ENCODE measurements at regions not wholly inside any gene's neighbourhood (a gene's known extent, or its start where the extent isn't known, plus 50 kb on each side); places are given as distances from the start of the nearest gene placed in this dataset.

DNA sequence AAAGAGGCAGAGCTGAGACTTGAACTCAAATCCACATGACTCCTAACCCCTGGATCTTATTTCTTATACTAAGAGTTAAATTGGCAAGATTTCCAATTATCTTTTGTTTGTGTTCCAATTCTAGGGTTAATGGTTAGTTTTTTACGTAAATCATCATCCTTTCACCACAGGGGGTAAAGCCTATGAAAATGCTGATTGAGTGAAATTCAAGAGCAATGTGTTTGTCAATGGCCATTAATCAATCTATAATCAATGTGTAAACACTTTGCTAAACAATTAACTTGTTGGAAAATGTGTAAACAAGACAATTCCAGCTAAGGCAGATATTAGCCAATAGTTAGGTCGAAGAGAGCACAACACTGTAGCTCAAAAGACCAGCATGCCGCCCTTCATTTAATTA is 376.5 kb upstream of the ACVR2A start:
- DNase-seq (ENCODE audit: low read depth): no peak

DNA sequence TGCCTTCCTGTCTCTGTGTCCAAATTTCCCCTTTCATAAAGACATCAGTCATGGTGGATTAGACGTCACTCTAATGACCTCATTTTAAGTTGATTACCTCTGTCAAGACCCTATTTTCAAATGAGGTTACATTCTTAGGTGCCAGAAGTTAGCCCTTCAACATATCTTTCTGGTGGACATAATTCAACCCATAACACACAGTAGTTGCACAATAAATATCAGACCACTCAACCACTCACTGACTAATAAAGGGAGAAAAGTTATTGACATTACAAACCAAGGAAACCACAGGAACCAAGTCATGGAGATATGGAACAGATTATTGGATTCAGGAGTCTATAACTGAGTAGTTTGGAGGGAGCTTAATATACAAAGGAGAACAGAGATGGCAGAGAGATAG is 377.4 kb upstream of the ACVR2A start:
- no peak for DNase-seq (ENCODE audit: low read depth)

DNA sequence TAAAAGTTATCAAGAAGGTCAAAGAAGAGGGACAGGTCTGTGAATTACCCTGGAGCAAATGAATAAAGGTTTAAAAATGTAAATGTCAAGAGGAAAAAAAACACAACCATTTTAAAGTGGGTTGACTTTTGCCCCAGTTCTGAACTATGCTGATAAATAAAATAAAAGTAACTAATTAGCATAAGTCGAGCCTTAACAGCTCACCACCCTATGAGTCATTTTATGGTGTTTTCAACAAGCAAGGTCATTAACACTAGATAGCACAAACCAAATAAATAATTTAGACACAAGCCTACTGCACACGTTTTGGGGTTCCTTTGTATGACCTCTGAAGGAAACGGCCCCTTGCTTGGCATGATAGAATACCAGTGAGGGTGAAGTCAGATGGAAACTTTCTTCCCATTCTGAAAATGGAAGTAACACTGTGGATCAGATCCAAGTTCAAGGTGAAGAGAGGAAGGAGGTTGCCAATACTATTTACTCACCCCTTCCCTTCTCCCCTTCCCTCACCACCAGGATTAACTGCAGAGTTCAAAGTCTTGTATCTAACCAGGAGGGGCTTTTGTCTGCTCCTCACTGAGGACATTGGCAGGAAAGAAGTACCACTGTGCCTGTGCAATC is 380.0 kb upstream of the ACVR2A start:
- DNase-seq (ENCODE audit: low read depth): no peak

DNA sequence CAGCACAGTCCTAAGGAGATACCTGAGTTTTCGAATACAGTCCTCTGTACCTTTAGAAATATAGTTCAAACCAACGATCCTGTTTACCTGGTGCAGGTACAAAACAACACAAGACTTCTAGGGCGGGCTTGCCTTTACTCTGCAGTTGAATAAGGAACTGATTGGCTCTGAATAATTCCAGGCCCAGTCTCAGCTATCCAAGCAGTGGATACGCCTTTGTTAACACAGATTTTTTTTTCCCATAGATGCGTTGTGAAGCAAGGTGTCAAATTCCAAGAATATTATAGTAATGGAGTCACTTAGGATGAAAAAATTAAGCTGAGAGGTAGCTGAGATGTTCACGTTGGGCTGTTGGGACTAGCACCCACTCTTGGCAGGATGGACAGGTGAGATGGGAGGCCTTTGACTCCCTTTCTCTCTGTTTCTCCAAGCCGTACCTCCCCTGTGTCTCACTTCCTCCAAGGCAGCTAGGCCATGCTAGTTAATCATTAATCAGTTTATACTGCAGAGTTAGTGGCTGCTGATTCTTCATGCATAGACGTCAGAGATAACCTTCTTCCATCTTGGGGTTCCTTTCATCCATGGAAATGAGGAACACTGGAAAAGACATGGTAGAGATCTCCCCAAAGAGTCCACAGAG is 380.8 kb upstream of the ACVR2A start:
- no peak for DNase-seq (ENCODE audit: low read depth)

DNA sequence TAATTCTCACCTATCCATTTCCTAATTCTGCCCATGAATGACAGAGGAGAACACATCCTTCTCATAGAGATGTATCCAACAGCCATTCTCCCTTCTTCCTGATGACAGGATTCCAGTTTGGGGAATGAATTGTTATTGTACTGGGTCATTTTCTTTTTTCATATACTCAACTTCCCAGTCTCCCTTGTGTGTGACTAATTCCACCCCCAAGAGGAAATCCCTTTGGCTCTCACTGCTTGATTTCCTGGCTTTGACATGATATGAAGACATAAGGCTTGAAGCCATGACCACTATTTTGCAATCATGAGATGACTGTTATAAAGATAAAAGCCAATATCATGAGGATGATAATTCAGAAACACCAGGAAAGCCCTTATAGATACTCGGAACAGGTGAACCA is 384.7 kb upstream of the ACVR2A start:
- peak; percentile 5 for DNase-seq (ENCODE audit: low read depth)

DNA sequence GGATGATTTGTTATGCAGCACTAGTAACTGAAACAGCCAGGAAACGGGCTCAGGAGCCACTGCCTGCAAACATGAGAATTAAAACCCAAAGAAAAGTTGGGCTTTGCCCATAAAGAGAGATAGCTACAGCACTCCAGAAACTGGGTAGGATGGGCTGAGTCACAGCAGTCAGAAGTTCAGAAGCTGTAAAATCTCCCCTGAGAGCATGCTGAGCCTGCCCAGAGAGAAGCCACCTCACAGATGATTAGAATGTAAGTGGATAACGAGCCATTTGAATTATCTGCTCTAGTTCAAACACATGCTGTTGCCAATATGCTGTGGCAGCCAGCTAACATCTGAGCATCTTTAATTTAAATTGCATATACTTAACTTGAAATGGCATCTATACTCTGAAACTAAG is 388.1 kb upstream of the ACVR2A start:
- peak; percentile 2 for DNase-seq (ENCODE audit: low read depth)

DNA sequence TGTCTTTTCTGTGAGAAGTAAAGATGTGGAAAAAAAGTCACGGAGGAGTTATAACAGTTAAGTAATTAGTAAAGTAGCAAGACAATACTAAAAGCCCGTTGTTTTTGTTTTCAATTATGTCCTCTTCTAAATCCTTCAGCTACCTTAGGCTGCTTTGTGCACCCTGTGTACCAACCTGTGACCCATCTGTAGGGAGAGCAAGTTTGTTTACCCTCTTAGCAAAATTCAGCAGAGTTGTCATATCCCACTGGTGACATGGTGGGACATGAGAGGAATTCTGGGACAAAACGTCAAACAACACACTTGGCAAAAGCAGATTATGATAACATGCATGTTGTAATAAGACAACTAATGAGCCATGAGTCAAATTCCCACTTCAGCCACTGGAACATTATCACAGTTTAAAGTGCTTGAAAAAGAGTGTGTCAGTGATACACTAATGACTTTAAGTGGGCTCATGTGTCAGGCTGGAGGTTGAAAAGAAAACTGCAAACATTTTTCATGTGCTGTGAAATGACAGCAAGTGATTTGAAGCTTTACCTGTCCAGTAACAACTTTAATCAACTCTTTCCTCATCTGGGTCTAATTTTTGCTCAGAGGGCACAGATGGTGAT is 392.8 kb upstream of the ACVR2A start:
- no peak for DNase-seq (ENCODE audit: low read depth)

DNA sequence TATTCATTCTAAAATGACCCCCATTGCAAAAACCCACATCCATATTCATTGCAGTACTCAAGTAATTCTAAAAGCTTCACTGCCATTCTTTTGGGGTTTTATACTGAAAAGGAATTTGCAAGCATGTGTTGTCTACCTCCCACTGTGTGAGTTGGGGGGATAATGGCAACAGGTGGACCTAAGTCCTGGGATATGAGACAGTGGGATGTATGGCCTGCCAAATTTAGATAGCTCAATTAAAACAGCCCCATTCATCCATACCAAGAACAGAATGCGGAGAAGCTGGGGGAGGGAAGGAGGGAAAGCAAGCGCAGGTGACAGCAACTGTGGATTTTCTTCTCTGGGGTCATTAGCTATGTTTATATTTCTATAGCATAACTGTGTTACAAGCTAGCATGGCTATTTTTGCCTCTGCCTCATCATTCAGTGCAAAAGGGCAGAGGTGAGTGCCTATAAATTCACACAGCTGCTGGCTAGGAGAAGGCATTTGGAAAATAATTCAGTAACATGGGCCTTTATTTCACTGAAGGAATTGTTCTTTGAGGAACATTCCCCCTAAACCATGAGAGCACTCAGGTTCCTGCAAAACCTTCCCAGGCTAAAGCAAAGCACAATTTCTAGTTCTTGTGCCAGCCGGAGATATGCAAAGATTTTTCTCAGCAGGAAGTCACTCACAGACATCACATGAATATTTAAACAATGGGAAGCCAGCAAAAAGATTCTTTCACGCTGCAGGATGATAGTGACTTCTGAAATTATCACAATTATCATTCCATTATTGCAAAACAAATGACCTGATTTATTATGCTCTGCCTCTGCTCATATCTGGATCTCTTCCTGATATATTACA is 393.9 kb upstream of the ACVR2A start:
- no peak for DNase-seq (ENCODE audit: low read depth)

DNA sequence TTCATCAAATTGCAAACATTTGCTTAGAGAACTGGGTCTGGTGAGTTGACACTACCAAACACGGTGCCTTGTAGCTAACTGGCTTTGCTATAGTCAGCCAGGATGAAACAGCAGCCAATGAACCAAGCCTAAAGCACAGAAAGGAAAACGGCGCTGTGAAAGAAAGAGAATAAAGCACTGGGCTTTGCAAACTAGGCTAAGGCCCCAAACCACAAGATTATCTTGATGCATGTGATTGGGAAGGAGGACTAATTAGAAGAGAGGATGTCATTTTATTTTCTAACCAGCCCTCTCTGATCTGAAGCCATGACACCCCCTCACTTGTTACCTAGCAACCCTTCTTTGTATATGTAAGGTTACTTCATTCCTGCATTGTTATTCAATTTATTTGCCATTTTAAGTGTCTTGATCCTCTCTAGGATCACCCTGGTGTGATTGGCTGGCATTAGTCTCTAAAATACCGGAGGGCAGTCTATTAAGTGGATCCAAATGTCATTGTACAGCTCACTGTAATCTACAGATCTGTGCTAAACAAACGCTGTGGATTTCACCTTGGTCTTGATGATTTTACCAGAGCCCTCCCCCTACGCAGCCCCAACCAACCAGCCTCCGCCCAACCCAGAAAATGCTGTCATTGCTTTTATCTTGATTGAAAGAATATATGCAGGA is 395.4 kb upstream of the ACVR2A start:
- DNase-seq (ENCODE audit: low read depth): no peak

DNA sequence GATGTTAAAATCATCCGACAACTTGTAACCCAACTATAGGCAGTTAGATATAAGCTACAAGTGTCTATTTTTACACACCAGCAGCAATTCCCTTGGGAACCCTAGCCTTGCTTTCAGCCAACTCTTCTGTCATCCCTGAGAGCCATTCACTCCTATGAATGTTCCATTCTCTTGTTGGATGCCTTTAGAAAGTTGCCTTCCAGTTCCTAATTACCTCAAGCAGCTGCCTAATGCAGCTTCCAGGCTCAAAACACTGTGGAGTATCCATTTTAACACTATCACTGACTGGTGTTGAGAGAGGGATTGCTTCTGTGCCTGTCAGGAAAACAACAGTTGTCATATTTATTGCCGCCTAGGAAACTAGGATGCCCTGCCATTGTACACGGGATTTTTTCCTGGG is 402.0 kb upstream of the ACVR2A start:
- no peak for DNase-seq (ENCODE audit: low read depth)

DNA sequence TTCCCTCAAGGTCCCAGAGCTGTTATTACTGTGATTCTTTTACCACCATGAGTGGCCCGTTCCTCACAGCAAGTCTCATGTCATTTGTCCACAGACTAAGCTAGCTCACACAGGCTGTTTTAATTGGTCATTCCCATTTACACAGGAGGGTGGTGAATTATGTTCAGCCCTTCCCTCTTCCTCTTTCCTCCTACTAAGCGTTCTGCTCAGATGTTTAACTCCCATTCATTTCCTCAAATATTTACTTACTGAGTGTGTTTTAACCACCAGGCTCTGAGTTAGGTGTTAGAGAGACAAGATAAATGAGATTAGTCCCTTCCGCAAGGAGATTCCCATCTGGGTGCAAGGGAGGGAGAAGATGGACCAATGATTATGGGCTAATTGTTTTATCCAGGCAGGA is 403.6 kb upstream of the ACVR2A start:
- no peak for DNase-seq (ENCODE audit: low read depth)

DNA sequence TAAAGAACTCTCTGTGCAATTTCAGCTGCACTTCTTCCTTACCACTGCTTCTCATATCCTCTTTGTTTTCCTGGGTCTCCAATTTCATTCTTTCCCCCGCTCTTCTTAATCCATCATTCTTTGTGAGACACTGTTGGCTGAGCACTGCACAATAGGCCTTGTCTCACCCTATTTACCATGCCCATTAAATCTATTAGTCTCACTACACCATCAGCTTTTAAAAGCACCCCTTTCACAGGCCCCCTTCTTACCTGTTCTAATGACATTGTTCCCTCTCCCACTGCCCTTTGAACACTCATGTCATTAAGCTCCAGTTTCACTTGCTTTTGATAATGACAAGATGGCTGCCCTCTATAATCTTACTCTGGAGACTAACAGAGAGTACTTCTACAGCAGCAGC is 404.1 kb upstream of the ACVR2A start:
- DNase-seq (ENCODE audit: low read depth): no peak

DNA sequence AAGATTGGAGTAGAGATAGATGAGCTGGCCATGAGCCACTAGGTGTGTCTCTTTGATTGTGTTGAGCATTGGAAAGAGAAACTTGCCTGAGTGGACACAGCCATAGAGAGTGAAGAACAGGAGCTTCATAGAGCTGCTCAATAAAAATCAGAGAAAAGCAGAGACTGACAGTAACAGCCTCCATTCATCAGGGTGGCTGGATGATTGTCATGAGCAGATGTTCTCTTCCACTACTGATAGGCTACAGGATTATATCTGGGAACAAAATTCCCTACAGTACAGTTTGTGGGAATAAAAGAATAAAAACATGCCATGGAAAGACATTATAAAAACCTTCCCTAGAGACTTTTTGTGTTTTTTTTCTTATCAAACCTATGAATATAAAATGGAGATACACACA is 404.8 kb upstream of the ACVR2A start:
- DNase-seq (ENCODE audit: low read depth): no peak

DNA sequence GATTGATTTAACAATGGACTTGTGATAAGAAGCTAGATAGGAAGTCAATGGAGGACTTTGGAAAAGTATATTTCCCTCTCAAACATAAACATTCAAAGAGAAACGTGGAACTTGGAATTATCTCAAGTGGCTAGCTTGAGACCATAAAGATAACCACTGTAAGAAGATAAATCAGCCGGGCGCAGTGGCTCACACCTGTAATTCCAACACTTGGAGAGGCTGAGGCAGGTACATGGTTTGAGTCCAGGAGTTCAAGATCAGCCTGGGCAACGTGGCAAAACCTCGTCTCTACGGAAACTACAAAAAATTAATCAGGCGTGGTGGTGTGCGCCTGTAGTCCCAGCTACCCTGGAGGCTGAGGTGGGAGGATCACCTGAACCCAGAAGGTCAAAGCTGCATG is 405.9 kb upstream of the ACVR2A start:
- no peak for DNase-seq (ENCODE audit: low read depth)

DNA sequence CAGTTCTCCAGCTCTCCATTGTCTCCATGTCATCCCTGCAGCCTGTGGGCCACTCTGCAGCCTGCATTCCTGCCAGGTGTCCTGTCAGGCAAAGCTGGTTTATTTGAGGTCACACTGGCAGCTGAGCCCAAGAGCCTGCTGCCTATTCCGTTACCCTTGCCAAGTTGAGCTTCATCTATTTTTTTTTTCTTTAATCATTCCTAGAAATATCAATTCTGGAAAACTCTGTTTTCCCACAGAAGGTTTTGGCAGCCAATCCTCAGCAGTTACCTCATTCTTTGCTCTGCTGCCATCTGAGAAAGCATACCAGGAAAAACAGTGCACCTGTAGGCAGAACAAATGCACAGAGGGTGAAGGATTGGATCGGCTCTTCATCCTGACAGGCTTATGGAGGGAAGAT is 411.0 kb upstream of the ACVR2A start:
- no peak for DNase-seq (ENCODE audit: low read depth)

DNA sequence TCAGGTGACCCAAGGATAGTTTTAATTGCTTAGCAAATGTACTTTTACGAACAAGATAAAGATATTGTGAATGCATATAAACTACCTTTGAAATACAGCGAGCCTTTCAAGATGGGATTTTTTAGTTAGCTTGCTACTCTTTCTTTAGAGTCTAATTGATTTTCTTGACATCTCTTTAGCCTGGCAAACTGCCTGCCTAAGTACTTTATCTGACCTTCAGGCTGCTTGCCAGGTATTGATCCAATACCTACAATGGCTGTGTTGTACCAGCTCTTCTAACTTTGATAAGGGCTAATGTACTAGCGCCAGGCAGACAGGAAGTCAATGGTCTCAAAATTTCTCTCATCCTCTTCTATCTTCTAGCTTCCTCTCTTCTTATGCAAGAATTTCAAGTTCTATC is 414.4 kb upstream of the ACVR2A start:
- no peak for DNase-seq (ENCODE audit: low read depth)

DNA sequence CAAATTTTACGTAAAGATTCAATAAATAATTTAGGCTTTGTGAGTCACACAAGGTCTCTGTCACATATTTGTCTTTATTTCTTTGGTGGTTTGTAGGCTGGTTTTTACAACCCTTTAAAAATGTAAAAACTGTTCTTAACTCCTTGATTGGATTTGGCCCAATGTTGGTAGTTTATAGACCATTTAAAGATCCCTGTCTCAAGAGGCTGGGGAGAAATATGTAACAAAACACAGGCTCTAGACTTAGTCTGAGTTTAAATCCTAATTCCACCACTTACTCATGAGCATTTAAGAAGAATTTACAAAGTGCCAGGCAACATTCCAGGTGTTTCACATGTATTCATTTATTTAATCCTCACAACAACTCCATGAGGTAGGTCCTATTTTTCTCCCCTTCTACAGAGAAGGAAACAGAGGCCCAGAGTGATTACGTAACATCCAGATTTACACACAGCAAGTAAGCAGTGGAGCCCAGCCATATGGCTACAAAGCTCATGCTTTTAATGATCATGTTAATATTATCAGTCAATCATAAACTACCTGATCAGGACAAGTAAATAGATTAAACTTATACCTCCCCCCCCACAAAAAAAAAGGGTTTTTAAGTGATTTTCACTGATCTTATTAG is 416.6 kb upstream of the ACVR2A start:
- DNase-seq (ENCODE audit: low read depth): no peak

DNA sequence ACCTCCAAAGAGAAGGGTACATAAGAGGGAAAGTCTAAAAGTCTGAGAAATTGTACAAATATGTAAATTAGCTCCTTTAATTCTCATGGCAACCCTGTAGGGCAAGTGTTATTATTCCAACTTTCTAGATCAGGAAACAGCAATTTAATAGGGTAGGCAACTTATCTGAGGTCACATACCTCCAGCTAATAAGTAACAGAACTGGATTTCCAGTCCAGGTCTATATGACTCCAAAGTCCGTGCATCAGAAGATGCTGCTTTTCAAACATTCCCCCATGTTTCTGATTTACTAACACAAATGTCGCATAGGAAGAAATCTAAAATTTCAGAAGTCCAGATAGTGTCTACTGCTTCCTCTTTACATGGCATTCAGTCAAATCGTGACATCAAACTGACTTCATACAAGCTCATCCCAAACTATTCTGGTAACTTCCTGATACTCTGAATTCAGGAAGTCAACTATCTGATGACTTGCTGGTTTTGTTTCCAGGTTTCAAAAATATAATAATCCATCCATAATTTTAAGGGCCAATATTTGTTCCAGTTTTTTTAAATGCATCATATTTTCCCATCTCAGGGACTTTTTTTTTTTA is 419.3 kb upstream of the ACVR2A start:
- DNase-seq (ENCODE audit: low read depth): no peak

DNA sequence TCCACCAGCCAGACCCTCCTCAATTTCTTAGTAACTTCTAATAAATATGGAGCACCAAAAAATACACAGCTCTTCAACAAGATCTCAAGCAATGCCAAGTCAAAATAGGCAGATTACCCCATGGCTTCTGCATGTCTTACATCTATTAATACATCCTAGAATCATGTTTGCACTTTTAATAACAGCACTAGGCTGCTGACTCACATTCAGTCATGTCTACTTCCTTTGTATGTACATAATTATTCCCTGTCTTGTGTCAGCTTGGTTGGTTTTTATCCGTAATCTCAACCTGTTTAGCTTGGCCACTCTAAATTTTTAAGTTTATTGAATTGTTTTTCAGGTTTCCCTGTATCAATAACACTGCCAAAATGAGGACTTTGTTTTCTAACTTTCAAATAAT is 420.1 kb upstream of the ACVR2A start:
- peak; percentile 9 for DNase-seq (ENCODE audit: low read depth)

DNA sequence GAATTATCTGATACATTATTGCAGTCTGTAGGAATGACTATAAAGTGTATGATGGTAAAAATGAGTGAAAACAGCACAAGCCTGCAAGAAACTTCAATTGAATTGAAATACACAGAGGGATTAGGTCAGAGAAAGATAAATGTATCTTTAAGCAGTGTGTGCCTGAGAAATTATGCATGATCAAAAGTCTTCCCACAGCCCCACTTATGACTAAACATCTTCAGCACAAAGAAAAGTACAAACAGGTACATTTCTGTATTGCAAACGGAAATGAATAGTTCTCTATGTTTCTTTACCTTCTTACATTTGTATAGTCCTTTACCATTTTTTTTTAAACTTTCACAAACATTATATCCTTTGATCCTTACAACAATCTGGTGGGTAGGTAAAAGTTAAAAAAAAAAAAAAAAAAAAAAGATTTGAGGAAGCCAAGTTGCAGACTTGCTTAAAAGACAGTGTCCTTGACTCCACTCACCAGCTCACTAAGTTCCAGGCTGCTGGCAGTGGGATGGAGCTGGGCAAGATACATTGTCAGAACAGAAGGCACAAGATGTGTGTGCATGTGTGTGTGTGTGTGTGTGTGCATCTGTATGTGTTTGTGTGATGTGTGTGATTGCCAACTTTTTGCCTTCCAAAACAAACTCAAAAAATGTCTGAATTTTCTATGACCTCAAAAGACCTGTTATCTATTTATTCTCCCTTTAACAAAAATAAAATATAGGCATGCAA is 423.7 kb upstream of the ACVR2A start:
- DNase-seq (ENCODE audit: low read depth): no peak

DNA sequence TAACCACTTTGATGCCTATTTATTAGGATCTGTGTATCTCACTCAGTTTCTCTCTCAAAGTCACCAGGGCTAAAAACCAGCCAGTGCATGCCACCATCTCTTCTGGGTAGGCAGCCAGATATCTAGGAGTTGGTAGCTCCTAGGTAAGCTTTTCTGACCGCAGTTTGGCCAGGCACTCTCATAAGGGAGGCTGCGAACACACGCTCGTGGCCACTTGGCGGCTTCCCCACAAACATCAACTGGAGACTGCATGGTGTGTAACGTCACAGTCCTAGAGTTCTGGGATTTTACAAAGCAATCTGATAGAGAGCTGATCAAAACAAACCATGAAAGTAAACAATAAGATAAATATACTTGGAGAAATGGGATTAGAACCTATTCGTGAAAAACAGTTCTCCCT is 424.3 kb upstream of the ACVR2A start:
- DNase-seq (ENCODE audit: low read depth): no peak

All from non-pigmented ciliary epithelial cell (primary cell).